ENCODE measurements at regions not wholly inside any gene's neighbourhood (a gene's known extent, or its start where the extent isn't known, plus 50 kb on each side); places are given as distances from the start of the nearest gene placed in this dataset.

DNA sequence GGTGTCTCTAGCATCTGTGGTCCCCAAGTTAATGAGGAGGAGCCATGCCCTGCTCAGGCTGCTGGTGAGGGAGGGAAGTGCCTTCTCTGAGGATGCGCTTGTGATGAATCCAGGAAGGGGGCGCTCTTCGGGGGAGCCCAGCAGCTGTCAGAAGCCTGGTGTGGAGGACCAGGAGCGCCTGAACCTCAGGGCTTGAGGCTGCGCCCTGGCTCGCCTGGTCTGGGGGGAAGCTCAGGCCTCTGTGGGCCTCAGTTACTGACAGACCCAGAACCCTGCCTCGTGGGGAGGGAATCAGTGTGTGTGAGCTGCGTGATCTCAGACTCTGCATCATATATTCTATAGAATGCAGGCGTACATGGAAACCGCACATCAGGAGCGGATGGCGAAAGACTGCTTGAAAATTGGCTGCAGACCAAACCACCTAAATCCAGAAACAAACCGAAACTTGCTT is 126.1 kb downstream of the SEC14L1 start:
- DNase-seq = no peak

DNA sequence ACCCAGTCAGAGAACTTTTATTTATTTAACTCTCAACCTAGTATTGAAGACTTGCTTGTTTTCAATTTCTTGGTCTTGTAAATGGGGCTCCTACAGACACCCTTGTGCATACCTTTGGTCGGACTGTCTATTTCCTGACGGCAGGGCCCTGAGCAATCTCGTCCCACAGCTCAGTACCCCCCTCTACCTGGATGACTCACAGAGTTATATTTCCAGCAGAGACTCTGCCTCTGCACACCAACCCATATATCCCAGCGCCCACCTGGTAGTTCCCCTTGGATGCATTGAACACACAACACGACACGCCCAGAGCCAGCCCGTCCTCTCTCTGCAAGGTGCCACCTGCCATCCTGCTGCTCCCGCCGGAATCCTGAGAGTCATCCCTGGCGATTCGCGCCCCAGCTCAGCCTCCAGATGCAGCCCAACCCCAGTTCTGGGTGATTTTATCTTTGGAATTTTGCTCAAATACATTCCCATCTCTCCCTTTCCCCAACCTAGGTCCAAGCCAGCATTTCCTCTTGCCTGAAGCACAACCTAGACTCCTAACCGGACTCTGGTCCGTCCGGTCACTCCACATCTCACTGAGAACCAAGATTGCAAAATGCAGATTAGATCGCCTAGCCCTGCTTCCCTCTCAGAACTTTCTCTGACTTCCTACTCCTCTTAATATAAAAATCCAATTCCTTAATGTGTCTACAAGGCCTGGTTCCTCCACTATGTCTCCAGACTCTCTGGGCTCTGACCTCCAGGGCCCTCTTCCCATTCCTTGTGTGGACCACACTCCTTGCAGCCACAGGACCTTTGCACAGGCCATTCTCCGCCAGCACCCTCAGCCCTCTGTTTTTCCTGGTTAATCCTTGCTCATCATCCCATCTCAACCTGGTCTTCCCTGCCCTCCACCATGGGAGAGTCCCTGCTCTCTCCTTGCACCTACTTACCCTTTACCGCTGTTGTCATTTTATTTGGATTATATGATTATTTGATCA is 129.2 kb downstream of the SEC14L1 start:
- DNase-seq = no peak

DNA sequence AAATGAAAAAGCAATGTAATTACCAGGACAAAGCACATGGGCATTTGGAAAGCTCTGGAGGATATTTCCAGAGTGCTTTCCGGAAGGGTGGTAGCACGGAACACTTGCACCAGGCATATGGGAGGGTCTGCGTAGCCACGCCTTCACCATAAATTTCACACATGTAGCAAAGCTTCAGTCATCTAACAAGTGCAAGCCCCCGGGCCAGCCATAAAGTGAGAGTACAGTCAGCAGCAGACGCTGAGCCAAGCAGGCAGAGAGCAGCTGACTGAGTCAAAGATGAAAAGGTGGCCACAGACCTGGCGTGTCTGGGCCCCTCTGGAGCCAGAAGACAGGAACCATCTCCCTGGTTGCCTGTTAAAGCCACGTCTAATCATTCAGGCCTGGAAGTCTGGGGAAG is 130.6 kb downstream of the SEC14L1 start:
- DNase-seq = no peak

DNA sequence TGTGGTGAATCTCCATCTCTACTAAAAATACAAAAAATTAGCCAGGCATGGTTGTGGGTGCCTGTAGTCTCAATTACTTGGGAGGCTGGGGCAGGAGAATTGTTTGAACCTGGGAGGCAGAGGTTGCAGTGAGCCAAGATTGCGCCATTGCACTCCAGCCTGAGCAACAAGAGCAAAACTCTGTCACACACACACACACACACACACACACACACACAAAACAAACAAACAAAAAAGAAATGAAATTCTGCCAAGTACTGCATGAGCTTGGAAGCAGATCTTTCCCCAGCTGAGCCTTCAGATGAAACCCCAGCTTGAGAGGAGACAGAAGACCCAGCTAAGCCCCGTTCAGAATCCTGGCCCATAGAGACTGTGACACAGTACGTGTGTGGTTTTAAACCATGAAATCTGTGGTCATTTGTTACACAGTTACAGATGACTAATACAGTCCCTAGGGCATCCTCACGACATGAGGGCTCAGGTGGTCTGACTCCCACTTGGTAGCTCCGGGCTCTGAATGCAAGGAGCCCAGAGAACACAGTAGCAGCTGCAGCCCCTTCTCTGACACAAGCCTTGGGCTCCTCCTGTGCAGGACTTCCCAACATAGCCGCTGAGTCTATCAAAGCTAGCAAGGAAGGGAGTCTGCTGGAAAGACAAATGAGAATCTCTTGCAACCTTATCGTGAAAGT is 132.8 kb downstream of the SEC14L1 start:
- DNase-seq = no peak

DNA sequence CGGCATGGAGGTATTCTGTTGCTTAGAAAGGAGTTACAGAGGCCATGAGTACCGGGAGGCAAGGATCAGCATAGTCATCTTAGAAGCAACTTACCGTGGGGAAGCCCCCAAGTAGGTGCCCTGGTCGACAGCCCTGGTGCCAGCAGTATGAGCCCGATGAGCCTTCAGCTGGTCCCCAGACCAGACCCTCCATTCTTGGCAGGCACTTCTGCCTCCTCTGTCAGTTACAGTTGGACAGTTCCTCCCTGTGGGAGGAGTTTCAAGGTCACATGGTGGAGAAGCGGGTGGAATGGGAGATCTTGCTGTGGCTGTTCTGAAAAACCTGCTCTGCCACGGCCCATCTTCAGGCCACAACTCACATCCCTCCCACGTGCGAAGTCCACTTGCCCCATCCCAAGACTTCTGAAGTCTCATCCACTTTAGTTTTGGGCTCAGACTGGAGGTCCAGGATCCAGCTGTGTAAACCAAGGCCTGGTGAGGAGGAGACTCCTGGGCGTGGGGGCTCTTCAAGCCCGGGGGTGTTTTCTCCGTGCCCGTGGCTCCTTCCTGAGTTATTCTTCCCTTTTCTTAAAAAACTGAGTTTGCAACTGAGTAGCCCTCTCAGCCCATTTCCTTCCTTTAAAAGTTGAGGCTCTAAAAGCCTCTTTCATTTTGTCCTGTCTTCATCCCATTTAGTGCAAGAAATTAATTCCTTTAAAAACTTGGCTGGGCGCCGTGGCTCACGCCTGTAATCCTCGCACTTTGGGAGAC is 133.5 kb downstream of the SEC14L1 start:
- DNase-seq = no peak

DNA sequence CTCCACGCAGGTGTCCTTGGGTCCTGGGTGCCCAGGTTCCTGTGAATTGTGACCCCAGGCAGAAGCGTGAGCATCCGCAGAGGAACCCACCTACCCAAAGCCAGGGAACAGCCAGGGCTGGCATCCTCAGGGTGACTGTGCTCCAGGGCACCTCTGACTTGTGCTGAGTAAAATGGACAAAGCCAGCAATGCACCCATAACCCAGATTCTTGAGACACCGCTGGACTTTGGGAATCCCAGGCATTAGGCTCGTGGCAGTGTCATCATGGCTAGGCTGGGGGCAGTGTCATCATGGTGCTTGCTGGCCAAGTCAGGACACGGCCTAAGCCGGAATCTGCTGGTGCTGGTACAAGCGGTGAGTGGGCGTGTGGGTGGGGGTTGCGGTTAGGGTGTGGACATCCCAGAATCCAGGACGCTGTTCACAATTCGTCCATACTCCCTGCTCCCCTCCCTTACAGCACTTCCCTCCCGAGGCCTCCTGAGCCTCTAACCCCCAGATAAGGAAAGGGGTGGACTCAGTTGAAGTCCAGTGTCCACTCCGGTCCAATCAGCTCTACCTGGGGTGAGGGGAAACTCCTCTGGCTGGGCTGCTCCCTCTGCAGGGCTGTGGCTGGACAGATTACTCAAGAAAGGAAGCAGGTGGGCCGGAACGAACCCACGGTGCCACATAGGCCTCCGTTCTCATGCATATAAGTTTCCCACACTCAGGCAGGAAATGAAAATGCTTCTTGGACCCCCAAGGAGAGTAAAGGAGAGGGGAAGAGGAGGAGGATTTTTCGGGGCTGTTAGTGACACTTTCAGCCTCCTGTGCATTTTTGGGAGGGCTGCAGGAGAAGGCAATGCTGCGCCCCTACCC is 138.9 kb downstream of the SEC14L1 start:
- DNase-seq = no peak

DNA sequence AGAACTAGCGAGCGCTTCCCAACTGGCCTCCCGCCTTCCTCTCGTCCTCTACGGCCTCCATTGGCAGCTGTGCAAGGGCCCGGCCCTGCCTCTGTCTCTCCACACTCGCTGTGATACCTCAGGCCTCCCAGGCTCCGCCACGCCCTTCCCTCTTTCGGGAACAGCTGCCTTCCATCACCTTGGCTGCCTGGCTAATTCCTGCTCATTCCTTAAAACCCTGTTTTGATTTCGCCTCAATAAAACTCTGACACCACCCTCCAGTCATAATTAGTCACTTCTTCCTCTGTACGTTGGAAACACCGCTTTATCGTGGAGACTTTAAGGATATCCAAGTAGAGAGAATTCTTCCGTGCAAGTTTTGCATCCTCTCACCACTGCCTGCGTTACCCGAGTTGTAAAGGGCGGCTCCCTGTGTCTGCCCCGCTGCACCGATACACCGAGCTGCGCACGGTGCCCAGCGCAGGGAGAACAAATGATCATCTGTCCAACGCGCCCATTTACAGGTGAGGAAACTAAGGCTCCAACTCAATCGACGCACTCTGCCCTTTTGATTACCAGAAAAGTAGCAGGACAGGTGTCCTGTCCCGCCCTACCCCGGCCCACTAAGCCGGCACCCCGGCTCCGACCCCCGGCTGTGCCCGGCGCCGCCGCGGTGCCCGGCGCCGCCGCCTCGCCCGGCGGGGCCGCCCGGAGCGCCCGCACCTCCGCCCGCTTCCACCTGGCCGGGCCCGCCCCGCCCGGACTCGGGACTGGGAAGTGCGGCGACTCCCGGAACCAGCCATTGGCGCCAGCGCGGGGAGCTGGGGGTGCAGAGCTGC is 139.7 kb downstream of the SEC14L1 start:
- DNase-seq = peak; percentile 38

DNA sequence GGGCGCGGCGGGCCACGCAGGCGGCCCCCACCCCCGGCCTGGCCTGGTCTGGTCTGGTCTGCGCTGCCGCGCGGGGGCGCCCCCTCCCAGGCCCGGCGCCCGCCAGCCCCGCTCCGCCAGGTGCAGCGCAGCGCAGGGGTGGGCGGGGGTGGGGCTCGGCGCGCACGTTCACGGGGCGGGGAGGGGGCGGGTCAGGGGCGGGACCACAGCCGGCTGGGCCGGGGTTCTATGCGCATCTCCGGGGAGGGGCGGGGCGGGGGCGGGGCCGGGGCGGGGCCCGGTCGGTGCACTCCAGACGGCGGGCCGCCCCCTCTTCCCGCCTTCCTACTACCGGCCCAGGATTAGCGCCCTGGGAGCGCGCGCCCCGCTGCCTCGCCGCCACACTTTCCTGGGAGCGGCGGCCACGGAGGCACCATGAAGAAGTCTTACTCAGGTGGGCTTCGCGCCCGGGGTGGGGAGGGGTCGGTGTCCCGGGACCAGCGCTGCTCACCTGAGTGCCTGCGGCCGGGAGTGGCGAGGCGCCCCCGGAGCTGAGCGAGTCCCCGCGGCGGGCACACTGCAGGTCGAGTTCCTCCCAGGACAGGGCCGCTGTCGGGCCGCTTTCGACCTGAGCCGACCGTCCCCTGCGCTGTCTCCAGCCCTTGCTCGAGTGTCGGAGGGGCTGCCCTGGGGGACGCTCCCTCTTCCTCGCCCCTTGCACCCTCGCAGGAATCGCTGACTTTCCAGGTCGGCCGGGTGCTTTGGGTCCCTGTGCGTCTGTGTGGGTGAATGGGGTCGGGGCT is 140.5 kb downstream of the SEC14L1 start:
- DNase-seq = peak; percentile 85

DNA sequence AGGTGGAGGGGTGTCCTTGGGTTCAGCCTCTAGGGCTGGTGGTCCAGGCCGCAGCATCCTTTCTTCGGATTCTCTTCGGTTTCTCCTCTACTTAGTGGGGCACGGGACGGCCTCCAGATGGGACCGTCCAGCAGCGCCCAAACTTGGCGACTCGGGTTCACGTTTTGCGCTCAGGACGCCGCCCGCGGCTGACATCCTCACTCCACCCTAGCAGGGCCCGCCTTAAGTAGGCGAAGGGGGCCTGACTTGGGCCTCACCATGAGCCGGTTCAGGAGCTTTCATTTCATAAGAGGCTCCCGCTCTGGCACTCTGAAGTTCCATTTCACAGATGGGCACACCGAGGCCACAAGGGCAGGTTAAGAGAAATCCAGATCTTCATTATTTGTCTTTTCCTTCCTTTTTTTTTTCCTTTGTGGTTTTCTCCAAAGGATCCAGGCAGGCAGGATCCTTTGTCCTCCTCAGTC is 141.2 kb downstream of the SEC14L1 start:
- peak; percentile 28 for DNase-seq

DNA sequence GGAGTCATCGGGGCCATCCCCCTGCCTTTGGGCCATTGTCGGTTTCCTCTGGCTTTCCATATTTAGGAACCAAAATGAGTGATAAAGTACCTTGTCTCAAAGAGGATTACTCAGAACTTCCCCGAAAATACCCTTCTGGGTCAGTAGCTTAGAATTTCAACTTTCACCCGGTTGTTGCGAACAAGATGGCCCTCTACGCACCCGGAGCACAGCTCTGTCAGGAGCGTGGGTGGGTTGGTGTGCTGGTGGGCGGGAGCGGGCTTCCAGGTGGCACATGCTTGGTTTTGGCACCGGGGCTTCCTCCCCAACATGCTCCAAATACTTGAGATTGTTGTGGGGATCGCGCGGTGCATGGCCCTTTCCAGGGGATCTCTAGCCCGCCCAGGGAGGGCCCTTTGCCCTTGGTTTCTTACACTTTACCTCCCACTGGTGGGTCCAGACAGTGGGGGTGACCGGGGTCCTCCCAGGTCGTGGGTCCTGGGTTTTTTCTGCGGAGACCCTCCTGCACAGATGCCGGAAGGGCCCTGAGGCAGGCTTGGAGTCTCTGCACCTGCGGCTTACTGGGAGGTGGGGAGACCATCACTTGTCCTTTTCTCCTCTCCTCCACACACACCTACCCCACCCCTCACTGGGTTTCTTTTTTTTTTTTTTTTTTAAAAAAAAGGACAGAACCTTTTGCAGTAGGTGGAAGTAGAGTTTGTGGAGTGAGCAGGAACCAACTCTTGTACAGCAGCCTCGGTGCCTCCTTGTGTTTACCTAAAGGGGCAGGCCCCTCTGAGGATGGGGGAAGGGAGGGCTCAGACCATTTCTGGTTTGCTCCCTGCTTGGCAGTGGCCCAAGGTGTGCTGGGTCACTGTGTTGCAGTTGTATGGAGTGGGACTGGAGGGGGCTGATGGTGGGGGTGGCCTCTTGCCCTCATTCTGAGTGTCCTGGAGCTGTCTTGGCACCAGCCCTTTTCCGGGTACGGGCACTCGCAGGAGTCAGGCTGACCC is 142.1 kb downstream of the SEC14L1 start:
- no peak for DNase-seq

DNA sequence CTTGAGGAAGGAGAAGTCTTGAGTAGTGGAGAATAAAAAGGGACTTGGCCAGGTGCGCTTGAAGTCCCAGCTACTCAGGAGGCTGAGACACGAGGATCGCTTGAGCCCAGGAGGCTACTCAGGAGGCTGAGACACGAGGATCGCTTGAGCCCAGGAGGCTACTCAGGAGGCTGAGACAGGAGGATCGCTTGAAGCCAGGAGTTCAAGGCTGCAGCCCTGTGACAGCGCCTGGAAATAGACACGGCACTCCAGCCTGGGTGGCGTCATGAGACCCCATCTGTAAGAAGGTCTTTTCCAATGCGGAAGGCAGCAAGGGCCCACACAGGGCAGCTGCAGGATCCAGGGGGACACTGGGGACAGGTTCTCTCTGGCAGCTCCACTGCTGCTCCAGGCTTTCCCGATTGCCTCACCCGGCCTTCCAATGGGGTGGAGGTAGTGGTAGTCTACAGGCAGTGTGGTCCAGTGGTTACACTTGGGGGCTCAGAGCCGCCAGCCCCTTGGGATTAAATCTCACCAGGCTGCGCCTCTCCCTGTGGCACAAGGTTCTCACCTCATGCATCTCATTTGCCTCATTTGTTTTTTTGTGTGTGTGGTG is 143.4 kb downstream of the SEC14L1 start:
- DNase-seq = no peak

DNA sequence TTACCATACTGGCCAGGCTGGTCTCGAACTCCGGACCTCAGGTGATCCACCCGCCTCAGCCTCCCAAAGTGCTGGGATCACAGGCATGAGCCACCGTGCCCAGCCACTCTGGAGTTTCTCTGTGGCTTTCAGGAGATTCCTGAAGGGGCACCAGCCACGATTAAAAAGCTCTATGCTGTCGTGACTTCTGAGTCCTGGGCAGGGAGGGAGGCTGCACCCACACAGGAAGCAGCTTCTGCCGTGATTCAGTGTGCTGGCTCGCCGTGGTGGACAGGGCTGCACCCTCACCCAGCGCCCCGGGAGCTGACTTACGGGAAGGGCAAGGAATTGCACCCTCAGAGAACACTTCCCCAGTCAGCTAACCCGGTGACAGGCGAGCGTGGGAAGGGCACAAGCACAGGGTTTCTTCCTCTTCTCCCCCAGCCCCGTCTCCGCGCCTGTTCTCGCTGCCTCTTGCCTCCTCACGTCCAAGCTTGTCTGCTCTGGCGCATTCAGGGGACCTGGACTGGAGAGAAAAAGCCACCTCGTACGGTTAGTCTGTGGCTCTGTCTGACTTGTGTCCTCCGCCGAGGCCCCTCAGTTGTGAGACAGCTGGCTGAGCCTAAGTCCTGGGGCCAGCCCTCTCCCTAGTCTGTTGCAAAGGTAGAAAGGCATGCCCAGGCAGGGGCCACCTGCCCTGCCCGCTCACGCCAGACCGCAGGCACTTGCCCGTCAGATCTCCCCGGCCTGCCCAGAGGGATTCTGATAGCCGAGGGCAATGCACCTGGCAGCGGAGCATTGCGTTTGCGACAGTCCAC is 145.0 kb downstream of the SEC14L1 start:
- no peak for DNase-seq

DNA sequence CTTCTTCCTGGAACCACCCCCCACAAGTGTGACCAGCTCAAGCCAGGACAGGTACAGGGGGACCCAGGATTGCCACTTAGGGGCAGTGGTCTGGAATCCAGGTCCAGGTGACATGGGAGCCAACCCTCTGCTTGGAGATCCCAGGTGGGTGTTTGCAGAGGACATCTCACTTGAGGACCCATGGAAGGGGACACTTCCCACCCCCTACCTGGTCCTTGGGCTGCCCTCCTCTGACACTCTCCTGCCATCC is 145.5 kb downstream of the SEC14L1 start:
- DNase-seq = no peak

DNA sequence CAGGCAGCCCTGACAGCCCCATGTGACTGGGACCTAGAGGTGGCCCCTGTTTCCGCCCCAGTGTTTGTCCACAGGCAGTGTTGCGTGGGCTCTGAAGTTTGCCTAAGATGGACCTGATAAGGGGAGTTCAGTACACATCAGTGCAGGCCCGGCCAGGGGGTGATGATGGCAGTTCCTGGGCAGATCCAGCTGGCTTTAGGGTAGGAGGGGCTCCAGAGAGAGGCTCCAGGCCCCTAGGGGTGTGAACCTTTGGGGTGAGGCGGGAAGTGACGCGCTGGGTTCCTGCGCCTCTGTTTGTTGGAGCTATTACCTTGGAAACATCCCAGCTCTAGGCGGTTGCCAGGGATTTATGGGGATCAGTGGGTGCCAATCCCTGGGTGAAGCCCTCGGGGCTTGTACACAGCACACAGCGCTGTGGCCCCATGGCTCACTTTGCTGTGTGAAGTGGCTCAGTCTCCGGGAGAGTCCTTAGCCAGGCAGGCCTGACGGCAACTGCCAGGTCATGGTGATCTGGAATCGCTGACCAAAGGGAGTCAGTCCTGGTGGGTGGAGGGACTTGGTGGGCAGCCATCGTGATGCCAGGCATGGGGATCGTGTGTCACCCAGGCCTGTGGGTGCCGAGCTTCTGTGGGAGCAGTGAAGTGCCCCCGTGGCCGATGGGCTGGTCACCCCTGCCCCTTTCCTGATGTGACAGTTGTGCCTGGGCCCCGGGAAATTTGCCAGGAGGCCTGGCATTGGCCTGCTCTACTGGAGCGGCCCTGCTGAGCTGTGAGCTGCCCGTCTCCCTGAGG is 146.1 kb downstream of the SEC14L1 start:
- no peak for DNase-seq

DNA sequence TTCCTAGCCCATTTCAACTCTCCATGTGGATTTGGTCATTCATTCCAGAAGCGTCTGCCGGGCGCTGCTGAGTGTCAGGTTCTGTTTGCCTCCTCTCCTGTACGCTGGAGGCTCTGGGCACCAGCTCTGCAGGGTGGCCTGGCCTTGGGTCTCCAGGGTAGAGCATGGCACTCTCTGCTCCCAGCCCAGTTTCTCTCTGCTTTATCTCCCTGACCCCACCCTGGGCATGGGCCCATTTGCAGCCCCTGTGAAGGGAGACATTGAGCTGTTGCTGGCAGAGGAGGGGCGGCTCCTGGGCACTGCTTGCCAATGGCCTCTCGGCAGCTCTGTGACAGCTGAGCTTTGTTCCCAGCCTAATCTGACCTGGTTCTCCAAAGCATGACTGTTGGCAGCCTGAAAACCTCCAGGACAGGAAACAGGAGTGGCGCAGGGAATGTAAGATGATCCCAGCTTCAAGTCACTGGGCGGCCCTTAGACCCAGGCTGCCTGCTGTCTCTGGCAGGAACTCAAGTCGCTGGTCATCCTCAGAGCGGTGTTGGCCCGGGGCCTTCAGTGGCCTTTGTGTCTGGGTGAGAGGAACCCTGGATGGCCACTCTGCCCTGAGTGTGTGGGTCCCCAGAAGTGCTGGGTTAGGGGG is 146.8 kb downstream of the SEC14L1 start:
- no peak for DNase-seq

DNA sequence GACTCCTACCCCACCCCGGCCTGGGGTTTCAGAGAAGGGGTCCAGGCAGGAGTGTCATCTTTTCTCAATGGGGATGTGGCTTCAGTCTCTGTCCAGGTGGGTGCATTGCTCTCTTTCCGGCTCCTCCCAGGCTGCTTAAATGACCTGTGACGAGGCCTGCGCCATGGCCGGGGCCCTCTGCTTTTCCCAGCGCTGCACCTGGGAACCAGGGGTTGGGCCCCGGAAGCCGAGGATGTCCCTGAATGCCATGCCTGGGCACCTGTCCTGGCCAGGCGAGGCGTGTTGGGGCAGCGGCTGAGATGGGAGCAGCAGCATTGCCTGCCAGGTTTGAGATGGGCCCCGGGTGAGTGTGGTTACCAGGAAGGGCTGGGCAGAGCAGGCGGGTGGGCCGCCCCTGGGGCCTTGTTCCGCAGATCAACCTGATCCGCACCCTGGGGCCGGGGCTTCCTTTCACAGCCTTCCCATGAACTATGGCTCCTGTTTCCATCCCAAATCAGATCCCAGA is 147.4 kb downstream of the SEC14L1 start:
- DNase-seq = no peak

Measured in NCI-H774 (cell line).